ENCODE measurements at regions not wholly inside any gene's neighbourhood (a gene's known extent, or its start where the extent isn't known, plus 50 kb on each side); places are given as distances from the start of the nearest gene placed in this dataset.

DNA sequence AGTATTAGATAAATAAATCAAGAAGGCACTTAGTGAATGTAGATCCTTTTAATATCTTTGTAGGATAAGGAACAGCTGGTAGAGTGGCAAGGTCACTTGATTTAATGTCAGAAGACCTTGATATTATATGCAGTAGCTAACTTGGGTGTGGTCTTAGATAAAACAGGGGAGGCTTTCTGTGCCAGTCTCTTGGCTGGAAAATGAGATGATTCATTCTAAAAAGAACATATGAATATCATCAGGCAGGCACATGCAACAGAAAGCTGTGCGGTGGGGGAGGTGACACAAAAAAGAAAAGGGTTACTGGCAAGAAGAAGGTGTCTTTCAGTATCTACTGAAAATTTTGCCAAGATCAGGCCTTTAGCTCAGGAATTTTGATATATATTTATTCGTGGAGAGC lies 931.7 kb upstream of the CELF4 start:
- TF ChIP-seq, protein P1, sequence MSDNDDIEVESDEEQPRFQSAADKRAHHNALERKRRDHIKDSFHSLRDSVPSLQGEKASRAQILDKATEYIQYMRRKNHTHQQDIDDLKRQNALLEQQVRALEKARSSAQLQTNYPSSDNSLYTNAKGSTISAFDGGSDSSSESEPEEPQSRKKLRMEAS (IDR thresholded peaks at IDR 0.05; ENCODE audit: low read depth, low read length): no peak
- no peak for TF ChIP-seq POLR2A (IDR thresholded peaks at IDR 0.05; ENCODE audit: extremely low read depth, insufficient read length)
- TF ChIP-seq, protein P2, sequence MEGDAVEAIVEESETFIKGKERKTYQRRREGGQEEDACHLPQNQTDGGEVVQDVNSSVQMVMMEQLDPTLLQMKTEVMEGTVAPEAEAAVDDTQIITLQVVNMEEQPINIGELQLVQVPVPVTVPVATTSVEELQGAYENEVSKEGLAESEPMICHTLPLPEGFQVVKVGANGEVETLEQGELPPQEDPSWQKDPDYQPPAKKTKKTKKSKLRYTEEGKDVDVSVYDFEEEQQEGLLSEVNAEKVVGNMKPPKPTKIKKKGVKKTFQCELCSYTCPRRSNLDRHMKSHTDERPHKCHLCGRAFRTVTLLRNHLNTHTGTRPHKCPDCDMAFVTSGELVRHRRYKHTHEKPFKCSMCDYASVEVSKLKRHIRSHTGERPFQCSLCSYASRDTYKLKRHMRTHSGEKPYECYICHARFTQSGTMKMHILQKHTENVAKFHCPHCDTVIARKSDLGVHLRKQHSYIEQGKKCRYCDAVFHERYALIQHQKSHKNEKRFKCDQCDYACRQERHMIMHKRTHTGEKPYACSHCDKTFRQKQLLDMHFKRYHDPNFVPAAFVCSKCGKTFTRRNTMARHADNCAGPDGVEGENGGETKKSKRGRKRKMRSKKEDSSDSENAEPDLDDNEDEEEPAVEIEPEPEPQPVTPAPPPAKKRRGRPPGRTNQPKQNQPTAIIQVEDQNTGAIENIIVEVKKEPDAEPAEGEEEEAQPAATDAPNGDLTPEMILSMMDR (IDR thresholded peaks at IDR 0.05; ENCODE audit: low read depth, low read length): no peak
